ENCODE measurements at regions not wholly inside any gene's neighbourhood (a gene's known extent, or its start where the extent isn't known, plus 50 kb on each side); places are given as distances from the start of the nearest gene placed in this dataset.

DNA sequence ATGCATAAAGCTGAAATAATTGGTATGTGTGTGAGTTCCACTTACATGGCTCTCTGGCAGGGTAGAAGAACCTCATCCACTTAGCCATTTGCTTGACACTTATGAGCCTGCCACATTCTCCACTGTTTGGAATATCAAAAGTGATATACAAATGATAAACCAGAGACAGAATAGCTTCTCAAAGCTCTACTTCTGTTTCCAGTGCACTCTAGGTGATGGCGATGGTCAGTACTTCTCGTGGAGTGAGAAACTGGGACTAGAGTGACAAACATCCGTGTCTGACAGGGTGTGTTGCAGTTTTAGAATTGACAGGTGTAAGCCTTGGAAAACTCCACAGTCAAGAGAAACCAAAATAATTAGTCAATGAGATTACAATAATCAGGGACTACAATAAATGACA lies 935.8 kb upstream of the TYRP1 start:
- no peak for DNase-seq

DNA sequence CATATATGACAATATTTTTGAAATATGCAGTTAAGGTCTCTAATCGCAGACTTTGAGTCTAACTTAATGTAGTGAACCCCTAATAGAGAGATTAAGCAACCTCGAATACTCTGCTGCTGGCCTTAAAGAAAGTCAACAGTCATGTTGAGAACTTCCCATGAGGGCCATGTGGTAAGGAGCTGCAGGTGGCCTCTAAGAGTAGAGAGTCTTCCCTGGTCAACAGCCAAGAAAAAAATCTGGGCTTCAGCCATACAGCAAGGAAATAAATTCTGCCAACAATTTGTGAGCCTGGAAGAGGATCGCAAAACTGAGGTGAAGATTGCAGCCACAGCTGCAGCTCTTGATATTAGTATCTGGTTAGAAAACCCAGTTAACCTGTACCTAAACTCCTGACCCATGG lies 935.2 kb upstream of the TYRP1 start:
- no peak for DNase-seq

DNA sequence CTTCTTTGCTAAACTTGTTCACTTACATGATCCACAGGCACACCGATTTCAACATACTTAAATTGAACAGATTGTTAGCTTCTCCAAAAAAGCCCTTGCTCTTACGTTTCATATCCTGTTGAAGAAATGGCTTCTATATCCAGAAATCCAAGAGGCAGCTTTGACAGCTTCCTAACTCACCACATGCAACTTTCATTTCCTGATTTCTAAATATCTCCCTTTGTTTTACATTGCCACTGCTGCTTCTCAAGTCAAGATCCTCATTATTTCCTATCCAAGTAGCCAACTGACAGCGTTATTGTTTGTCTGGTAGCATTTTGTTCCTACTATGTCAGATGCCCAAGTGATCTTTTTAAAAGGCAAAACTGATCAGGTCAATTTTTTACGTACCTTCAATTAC lies 913.2 kb upstream of the TYRP1 start:
- DNase-seq = no peak

DNA sequence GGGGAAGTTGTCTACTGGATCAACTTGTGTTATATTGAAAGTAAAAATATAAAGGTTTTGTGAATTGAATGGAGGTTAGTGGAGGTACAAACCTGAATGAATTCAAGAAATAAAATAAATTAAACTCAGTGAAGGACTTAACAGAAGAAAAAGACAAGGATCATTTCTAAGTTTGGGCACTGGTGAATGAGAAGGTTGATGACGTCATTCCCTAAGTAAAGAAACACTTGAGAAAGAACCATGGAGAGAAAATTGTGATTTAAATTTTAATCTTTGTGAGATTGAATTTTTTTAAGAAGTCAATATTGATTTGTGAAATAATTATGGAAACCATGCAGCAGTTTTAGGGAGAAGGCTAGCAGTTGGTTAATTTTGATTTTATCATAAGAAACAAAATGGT lies 900.3 kb upstream of the TYRP1 start:
- DNase-seq = no peak

DNA sequence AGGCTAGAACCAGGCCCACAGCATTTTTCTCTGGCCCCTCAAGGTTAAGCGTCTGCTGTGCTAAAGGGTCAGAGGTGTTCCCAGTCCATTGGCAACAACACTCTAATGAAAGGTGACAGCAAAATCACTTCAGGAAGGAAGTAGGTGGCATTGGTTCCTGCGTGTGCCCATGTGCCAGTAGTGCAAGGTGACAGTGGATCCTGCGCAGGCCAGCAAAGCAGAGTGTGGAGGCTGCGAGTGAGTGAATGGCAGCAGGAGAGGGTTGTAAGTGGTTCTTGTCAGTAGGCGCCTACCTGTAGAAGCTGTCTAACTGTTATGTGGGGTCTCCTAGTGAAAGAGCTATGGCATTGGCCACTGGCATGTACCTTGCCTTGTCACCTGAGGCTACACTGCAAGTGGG lies 898.2 kb upstream of the TYRP1 start:
- no peak for DNase-seq

DNA sequence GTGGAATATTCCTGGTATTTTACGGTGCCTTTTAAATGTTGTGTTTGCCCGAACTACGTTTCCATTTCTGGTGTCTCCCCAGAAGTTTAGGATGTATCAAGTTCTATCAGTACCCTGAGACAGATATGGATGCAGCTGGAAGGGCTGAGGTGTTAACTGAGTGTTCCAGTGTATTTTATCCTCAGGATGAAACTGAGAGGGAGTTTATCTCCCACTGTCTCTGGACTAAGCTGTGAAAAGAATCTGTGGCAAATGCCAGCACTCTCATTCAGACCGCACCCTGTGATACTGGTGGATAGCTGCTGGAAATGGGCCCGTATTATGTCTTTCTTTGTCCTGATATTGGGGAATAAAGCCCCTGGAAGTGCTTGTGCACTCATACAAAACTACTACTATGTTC lies 887.2 kb upstream of the TYRP1 start:
- no peak for DNase-seq

DNA sequence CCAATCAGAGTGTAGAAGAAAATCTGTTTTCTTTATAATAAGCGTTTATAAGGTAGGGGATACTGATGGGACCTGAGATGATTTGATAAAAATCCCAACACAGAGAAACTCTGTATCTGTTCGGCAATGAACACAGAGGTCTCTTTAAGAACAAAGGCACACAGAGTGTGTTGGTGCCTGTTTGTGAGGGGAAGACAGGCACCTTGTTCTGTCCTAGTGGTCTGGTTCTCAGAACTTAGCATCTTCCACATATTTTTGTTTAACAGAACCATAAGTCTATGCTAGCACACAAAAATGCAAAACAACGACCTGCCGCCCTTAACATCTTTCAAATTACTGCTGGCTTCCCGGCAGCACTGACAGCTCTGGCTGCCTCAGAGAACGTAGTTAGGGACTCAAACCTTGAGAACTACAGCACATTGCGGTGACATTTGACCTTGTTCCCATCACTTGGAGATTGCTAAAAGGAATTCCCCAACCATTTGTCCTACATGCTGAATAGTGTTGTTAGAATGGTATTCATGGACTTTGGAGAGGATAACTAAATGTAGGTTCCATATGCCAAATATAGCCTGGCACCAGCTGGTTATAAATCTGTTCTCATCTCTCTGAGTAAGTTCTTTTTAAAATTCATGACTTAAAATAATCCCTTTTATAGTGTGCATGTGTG lies 871.7 kb upstream of the TYRP1 start:
- no peak for DNase-seq

DNA sequence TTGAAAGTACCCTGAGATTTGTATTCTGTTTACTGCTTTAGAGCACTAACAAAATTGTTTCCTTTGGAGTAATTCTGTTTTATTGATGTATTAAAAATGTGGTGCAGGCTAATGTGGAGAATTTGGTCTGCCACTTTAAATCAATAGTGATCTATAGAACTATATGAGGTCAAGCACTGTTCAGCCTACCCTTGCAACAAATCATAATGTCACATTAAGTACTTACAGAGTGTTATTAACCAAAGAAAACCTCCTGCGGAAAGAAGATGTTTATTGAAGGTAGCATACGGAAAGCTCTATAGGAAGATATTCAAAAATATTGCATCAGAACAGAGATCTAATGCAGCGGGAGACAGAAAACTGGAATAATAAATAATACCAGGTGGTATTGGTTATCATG lies 865.0 kb upstream of the TYRP1 start:
- no peak for DNase-seq

DNA sequence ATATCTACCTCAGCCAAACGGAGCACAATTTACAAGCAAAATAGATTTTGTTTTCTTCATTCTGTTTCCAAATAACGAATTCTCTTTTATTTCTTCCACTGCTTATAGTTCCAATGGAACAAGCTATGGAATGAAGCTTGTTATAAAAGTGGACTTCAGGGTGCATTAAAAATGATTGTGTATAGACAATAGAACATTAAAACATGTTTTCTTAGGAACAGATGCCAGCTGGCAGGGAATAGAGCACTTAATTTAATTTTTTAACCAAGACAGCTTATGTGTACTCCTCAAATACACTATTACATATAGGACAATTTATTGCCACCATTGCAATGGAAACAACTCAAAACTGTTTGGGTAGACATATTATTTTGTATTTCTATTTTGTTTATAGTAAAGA lies 860.1 kb upstream of the TYRP1 start:
- no peak for DNase-seq

DNA sequence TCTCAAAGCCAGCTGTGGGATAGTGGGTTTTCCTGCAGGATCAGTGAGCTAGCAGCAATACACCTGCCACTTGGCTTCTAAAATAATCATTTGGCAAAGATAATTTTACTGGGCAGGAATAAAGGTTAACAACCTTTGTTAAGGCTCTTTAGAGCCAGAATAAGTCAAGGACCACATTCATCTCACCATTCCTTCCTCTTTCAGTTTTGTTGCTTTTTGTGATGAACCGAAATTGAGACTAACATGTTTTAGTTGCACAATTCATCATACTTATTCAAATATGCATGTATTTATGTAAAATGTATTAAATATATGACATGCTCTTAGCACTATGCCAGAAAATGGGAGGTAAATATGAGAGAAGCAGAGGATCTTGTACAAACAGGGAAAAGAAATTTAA lies 824.4 kb upstream of the TYRP1 start:
- DNase-seq = no peak

DNA sequence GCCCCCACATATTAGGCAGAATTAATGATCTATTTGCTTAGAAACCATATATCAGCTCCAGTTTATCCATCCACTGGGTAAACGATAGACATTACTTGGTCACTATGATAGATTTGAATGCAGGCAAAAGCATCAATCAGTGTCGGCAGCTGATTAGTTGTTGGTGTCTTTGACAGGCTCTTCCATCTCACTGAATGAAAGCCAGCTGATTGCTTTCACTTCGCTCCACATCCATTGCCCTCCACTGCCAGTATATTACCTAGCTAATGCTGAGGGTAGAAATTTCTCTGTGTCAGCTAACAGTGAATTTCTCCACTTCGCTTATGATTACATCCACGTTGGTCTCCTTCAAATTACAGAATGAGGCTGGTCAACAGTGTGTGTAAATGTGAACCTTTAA lies 821.3 kb upstream of the TYRP1 start:
- DNase-seq = no peak

DNA sequence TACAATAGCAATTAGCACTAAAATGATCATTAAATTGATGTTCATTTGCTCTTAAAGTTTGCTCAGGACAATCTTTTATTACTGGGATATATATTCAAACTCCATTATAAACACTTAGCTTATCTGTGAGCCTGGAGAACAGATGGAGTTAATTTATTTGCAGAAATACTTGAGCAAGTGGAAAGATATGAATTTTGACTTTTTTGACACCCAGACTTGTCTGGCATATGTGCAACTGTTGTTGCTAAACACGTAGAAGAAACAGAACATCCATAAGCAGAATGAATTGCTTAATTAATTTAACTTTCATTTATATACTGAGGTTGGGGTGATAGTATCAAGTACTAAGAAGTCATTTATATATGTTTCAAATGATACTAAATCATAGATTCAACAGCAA lies 820.7 kb upstream of the TYRP1 start:
- no peak for DNase-seq

DNA sequence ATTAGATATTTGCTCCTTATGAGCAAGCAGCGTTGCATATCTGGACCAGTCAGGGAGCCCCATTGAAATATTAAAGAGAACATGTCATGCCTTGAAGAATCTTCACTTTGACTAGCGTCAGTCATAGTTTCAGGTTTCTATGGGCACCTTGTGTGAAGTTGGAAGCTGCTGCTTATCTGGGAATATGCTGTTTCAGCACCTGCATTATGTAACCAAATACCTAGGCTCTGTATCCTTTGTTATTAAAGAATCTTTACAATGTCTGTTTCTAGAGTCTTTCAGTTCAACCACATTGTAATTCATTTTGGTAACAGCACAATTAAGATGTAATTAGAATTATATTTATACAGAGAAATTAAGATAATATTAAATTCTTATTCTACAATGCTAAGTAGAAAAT lies 818.8 kb upstream of the TYRP1 start:
- no peak for DNase-seq

DNA sequence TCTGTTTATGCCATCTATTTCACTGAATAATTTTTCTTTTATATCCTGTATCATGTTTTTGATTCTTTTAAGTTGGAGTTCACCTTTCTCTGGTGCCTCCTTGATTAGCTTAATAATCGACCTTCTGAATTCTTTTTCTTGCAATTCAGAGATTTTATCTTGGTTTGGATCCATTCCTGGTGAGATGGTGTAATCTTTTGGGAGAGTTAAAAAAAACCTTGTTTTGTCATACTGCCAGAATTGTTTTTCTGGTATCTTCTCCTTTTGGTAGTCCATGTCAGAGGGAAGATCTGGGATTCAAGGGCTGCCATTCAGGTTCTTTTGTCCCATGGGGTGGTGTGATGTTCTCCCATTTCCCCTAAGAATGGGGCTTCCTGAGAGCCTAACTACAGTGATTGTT lies 800.8 kb upstream of the TYRP1 start:
- DNase-seq = no peak

DNA sequence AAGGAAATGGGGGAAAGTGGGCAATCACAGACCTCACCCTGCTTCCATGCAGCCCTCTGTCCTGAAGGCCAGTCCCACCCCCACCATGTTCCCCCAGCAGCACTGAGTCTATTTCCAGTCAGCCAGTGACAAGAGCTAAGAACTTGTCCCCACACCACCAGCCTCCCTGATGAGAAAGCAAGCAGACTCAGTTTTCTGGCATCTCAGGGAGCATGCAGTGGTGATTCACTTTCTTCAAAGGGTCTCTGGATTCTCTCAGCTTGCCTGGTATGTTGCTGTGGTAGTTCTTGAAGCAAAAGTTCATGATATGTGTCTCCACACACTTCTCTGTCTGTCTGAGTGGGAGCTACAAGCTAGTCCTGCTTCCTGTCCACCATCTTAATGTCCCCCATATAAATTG lies 799.9 kb upstream of the TYRP1 start:
- DNase-seq = no peak

DNA sequence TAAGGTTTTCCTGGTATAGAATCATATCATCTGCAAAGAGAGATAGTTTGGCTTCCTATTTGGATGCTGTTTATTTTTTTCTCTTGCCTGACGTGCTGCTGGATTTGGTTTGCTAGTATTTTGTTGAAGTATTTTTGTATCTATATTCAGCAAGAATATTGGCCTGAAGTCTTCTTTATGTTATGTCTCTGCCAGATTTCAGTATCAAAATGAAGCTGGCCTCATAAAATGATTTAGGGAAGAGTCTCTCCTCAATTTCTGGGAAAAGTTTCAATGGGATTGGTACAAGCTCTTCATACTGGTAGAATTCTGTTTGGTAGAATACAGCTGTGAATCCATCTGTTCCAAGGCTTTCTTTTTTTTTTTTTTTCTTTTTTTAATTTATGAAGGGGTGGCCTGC lies 799.0 kb upstream of the TYRP1 start:
- DNase-seq = no peak

DNA sequence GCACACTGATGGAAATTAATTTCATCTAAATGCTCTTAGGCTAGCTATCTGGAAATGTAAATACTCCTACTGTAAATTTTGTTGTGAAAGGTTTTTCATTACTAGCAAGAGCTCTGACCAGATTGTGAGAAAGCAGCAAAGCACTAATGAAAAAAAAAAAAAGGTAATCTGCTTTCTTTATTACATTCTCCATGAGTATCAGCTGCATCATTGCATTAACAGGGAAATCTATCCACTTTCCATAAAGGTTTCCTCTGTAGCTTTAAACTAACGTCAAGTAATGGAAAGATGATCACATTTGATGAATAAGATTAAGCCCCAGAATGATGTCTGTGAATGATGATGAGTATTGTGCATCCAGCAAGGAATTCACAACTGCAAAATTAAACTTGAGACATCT lies 790.6 kb upstream of the TYRP1 start:
- DNase-seq = no peak

DNA sequence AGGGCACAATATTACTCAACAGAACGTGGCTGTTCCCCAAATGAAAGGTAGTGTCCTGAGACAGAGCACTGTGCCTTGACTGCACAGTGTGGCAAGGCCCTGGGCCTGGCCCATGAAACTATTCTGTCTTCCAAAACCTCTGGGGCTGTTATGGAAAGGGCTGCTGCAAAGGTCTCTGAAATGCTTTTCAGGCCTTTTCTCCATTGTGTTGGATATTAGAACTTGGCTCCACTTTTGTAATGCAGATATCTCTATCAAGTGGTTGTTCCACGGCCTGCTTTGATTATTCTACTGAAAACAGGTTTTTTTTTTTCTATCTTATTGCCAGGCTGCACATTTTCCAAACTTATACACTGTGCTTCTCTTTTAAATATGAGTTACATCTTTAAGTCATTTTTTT lies 777.5 kb upstream of the TYRP1 start:
- DNase-seq = no peak

DNA sequence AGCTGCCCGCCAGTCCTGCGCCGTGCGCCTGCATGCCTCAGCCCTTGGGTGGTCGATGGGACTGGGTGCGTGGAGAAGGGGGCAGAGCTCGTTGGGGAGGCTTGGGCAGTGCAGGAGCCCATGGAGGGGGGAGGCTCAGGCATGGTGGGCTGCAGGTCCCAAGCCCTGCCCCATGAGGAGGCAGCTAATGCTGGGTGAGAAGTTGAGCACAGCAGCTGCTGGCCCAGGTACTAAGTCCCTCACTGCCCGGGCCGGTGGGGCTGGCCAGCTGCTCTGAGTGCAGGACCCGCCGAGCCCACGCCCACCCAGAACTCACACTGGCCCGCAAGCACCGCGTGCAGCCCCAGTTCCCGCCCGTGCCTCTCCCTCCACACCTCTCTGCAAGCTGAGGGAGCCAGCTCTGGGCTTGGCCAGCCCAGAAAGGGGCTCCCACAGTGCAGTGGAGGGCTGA lies 764.3 kb upstream of the TYRP1 start:
- DNase-seq = no peak

DNA sequence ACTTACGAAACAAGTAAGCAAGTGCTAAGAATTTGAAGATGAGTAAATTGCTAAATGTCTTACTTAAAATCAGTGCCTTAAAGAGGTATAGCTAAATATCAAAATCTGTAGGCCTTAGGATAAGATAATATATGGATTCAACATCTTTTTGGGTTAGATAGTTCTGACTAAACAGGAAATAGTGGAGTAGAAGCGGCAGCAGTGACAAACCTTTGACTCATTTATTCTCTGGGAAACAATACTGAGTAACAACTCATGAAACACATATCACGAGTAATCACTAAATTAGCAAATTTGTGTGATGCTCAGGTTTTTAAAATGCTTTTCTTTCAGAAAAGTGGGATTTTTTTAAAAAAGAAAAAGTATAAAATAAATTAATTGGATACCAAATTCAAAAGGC lies 762.1 kb upstream of the TYRP1 start:
- DNase-seq = no peak

DNA sequence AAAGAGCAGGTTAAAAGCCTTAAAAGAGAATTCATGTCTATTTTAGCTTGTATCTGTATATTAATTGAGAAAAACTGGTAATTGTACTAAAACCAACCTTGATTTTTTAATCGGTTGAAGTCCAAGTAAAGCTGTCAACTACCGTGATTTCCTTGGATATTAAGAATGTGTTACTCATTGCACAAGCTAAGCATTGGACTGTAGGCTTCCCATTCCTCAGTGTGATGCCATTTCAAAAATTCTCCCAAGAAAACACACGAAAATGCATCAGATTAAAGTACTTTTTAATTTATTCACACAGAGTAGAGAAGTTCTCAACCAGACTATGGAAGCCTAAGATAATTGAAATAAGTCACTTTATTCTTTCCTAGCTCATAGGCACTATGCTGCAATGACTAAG lies 761.4 kb upstream of the TYRP1 start:
- DNase-seq = no peak

DNA sequence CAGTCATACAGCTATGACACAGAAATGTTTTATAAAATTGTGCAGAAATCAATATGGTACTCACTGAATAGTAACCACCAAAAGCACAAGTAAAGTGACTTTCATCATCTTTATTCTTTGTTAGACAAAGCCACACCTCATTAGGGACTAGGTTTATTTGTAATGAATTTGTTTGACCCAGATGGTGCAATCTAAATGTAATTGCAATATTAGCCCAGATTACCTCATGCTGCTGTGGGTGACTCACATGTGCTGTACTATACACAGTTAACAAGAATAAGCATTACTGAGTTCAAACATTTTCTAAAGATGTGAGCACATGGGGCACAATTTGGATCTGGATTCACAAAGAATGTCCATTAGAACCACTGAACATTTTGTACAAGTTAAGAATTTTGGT lies 759.3 kb upstream of the TYRP1 start:
- DNase-seq = no peak

DNA sequence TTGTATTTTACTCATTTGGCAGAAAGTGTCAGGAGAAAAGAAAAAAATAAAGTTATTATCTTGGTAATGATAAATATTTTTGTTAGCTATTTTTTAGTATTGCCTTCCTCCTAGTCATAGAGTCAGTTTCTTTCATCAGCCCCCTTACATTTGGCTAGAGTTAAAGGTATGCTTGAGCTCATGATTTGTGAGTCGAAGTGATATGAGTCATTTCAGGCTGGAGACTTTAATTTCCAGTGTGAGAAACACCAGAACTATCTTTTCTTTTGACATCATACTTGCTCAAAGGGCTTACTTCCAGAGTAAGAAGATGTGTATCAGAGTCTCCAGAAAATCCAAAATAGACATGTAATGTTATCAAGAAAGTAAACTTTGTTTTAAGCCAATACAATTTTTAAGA lies 746.7 kb upstream of the TYRP1 start:
- DNase-seq = no peak

DNA sequence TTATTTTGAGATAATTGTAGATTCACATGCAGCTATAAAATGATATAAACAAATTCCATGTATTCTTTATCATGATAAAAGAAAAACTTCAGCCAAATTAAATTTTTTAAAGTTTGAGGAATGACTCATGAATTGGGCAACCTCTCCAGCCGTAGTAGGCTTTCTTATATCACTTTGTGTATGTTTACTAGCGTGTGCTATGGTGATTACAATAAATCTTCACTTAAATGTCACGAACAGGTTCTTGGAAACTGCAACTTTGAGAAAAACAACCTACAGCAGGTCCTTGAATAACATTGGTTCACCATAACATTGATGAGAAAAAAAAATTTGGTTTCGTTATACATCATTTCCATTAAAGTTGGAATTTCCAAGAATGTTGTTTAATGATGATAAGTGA lies 730.9 kb upstream of the TYRP1 start:
- no peak for DNase-seq

DNA sequence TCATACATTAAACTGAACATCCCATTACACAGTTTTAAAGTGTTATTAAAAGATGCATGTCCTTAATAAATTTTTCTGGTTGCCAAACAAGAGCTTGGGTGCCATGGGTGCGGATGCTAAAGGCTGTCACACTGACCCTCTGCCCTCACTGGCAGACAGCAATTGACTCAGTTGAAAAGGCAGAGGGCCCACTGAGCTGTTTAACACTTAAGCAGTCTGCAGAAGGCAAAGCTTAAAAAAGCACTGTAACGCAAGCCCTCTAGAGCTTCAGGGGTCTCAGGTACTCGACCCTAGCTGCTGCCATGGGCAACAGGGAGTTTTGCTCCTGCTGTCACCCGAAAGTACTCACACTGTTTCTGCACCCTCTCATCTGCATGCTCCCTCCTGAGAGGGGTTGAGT lies 726.4 kb upstream of the TYRP1 start:
- no peak for DNase-seq

DNA sequence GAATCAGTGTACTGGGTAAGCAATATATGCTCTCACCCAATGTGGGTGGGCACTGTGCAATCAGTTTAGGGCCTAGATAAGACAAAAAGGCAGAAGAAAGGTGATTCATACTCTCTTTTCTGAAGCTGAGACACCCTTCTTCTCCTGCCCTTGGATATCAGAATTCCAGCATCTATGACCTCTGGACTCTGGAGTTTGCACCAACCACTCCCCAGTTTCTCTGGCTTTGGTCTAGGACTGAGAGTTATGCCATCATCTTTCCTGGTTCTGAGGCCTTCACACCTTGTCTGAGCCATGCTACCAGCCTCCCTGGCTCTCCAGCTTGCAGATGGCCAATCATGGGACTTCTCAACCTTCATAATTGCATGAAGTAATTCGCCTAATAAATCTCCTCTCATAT lies 724.6 kb upstream of the TYRP1 start:
- DNase-seq = no peak
